ENCODE measurements at regions not wholly inside any gene's neighbourhood (a gene's known extent, or its start where the extent isn't known, plus 50 kb on each side); places are given as distances from the start of the nearest gene placed in this dataset.

GRCh38 chr10:47063858-47064257 lies 152.6 kb downstream of the PTPN20 start:
- no peak overlapping the region for H3K27ac ChIP-seq (ENCODE audit: low read length)
- H2AFZ ChIP-seq (ENCODE audit: low read length) = no peak overlapping the region
- peaks cover 14% of the 10 kb centered on the region for H3K4me1 ChIP-seq (ENCODE audit: insufficient read depth, low read length)
- no peaks in the 10 kb centered on the region for H3K36me3 ChIP-seq (ENCODE audit: low read depth, low read length)
- H3F3A ChIP-seq (ENCODE audit: low read length, unreplicated experiment) = no peaks in the 10 kb centered on the region
- CTCF ChIA-PET = no interaction called here
- no peaks in the 10 kb centered on the region for H3K27me3 ChIP-seq (ENCODE audit: low read length)
- no TSS peak for BruUV-seq (replicated peaks)
- H3K9me3 ChIP-seq (ENCODE audit: low read length) = no peaks in the 10 kb centered on the region
- POLR2A ChIA-PET (ENCODE audit: unreplicated experiment) = no interaction called here
- TF ChIP-seq EZH2phosphoT487 (IDR thresholded peaks at IDR 0.05; ENCODE audit: borderline replicate concordance, low read length) (no peak), CTCF (conservative IDR thresholded peaks at IDR 0.05; ENCODE audit: low read depth, low read length) (no peak), EZH2 (IDR thresholded peaks at IDR 0.05; ENCODE audit: low read length, unreplicated experiment) (no peak)
- H3K9ac ChIP-seq (ENCODE audit: low read length) = no peak overlapping the region
- ATAC-seq (no peak), DNase-seq (no peak)
- intact Hi-C loops (cut with micrococcal nuclease) = no loop called here
- no peaks in the 10 kb centered on the region for H3K9me2 ChIP-seq (replicated peaks; ENCODE audit: low read length)
- no peaks in the 10 kb centered on the region for H3K79me2 ChIP-seq (ENCODE audit: low read length)
- no peak overlapping the region for H3K4me2 ChIP-seq (ENCODE audit: low read length)
- no peaks in the 10 kb centered on the region for H4K20me1 ChIP-seq (ENCODE audit: low read length)
- no peak overlapping the region for H3K4me3 ChIP-seq (ENCODE audit: low read length)

DNA sequence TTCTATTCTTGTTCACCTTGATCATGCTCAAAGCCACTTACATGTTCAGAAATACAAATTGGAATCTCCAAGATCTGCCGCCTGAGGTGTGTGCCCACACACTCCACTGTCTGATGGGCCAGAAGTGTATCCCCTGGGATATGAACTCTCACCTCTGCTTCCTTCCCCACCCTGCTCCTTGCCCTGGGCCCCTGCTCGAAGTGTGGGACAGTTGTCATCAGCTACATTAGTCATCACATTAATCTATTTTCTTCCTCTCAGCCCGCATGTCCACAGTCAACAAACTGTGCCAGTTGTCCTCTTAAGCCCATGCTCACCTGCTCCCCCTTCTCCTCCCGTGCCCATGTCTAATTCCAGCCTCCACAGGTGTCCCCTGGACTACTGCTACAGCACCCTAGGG lies 154.7 kb downstream of the PTPN20 start:
- no peaks in the 10 kb centered on the region for H4K20me1 ChIP-seq (ENCODE audit: low read length)
- peaks cover 14% of the 10 kb centered on the region for H3K4me1 ChIP-seq (ENCODE audit: insufficient read depth, low read length)
- CTCF ChIA-PET = no interaction called here
- DNase-seq (no peak), ATAC-seq (no peak)
- intact Hi-C loops (cut with micrococcal nuclease) = no loop called here
- no peak overlapping the region for H3K9ac ChIP-seq (ENCODE audit: low read length)
- no peak overlapping the region for H3K4me2 ChIP-seq (ENCODE audit: low read length)
- H3K27ac ChIP-seq (ENCODE audit: low read length) = no peak overlapping the region
- no peak for TF ChIP-seq EZH2 (IDR thresholded peaks at IDR 0.05; ENCODE audit: low read length, unreplicated experiment)
- no peak for TF ChIP-seq EZH2phosphoT487 (IDR thresholded peaks at IDR 0.05; ENCODE audit: borderline replicate concordance, low read length)
- no peak for TF ChIP-seq CTCF (conservative IDR thresholded peaks at IDR 0.05; ENCODE audit: low read depth, low read length)
- no peak overlapping the region for H2AFZ ChIP-seq (ENCODE audit: low read length)
- H3K36me3 ChIP-seq (ENCODE audit: low read depth, low read length) = no peaks in the 10 kb centered on the region
- H3K9me2 ChIP-seq (replicated peaks; ENCODE audit: low read length) = no peaks in the 10 kb centered on the region
- H3K4me3 ChIP-seq (ENCODE audit: low read length) = no peak overlapping the region
- H3F3A ChIP-seq (ENCODE audit: low read length, unreplicated experiment) = no peaks in the 10 kb centered on the region
- no peaks in the 10 kb centered on the region for H3K9me3 ChIP-seq (ENCODE audit: low read length)
- no peaks in the 10 kb centered on the region for H3K79me2 ChIP-seq (ENCODE audit: low read length)
- no TSS peak for BruUV-seq (replicated peaks)
- POLR2A ChIA-PET (ENCODE audit: unreplicated experiment) = no interaction called here
- no peaks in the 10 kb centered on the region for H3K27me3 ChIP-seq (ENCODE audit: low read length)

GRCh38 chr10:47067949-47068940 lies 157.0 kb downstream of the PTPN20 start:
- no peak for TF ChIP-seq EZH2 (IDR thresholded peaks at IDR 0.05; ENCODE audit: low read length, unreplicated experiment)
- TF ChIP-seq EZH2phosphoT487 (IDR thresholded peaks at IDR 0.05; ENCODE audit: borderline replicate concordance, low read length) = no peak
- no peak for TF ChIP-seq CTCF (conservative IDR thresholded peaks at IDR 0.05; ENCODE audit: low read depth, low read length)
- DNase-seq (no peak), ATAC-seq (no peak)
- 0 out of 2 replicates have a peak, but pooled peaks cover 2% of the 10 kb centered on the region for H3K27me3 ChIP-seq (ENCODE audit: low read length)
- intact Hi-C loops (cut with micrococcal nuclease) = no loop called here
- no peak overlapping the region for H3K4me2 ChIP-seq (ENCODE audit: low read length)
- H3K9me3 ChIP-seq (ENCODE audit: low read length) = no peaks in the 10 kb centered on the region
- ChIA-PET POLR2A (ENCODE audit: unreplicated experiment) (no interaction called here), CTCF (no interaction called here)
- no peaks in the 10 kb centered on the region for H3K36me3 ChIP-seq (ENCODE audit: low read depth, low read length)
- peaks cover under 1% of the 10 kb centered on the region; the same call in 1 of the 2 replicates for H3K4me1 ChIP-seq (ENCODE audit: insufficient read depth, low read length)
- H4K20me1 ChIP-seq (ENCODE audit: low read length) = no peaks in the 10 kb centered on the region
- no peak overlapping the region for H2AFZ ChIP-seq (ENCODE audit: low read length)
- BruUV-seq (replicated peaks) = no TSS peak
- H3K4me3 ChIP-seq (ENCODE audit: low read length) = no peak overlapping the region
- no peak overlapping the region for H3K27ac ChIP-seq (ENCODE audit: low read length)
- no peaks in the 10 kb centered on the region for H3K79me2 ChIP-seq (ENCODE audit: low read length)
- no peak overlapping the region for H3K9ac ChIP-seq (ENCODE audit: low read length)
- no peaks in the 10 kb centered on the region for H3F3A ChIP-seq (ENCODE audit: low read length, unreplicated experiment)
- H3K9me2 ChIP-seq (replicated peaks; ENCODE audit: low read length) = no peaks in the 10 kb centered on the region
